ENCODE measurements at regions not wholly inside any gene's neighbourhood (a gene's known extent, or its start where the extent isn't known, plus 50 kb on each side); places are given as distances from the start of the nearest gene placed in this dataset.

DNA sequence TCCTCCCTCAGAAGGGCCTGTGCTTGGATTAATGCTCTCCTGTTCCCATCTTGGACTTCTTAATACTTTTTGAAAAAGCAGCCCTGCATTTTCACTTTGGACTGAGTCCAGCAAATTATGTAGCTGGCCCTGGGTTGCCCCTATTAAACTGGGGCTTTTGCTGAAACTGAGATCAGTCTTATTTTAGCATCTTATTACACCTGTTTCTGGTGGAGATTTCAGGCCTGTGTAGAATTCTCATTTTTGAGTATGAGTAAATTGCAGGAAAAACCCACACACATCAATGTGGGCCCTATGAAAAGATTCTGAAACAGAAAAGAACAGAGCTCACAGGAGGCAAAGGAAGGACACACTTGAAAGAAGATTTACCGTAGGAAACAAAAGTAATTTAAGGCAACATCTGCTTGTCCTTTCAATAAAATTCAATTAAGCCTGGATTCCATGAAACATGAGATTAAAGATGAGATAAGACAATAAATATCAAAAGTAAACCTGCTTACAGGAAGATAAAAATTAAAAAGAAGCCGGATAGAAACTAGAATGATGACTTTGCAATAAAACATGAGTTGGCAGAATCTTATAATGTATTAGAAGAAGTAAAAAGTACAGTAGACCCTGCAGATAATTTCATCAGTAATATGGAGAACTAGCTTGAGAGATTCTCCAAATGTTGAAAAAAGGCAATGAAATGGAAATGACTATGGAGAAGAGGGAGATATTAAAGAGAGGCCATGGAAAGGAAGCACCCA lies 90.7 kb upstream of the GCFC2 start:
- TF ChIP-seq, protein P1, sequence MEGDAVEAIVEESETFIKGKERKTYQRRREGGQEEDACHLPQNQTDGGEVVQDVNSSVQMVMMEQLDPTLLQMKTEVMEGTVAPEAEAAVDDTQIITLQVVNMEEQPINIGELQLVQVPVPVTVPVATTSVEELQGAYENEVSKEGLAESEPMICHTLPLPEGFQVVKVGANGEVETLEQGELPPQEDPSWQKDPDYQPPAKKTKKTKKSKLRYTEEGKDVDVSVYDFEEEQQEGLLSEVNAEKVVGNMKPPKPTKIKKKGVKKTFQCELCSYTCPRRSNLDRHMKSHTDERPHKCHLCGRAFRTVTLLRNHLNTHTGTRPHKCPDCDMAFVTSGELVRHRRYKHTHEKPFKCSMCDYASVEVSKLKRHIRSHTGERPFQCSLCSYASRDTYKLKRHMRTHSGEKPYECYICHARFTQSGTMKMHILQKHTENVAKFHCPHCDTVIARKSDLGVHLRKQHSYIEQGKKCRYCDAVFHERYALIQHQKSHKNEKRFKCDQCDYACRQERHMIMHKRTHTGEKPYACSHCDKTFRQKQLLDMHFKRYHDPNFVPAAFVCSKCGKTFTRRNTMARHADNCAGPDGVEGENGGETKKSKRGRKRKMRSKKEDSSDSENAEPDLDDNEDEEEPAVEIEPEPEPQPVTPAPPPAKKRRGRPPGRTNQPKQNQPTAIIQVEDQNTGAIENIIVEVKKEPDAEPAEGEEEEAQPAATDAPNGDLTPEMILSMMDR (IDR thresholded peaks at IDR 0.05): no peak
- TF ChIP-seq POLR2A (IDR thresholded peaks at IDR 0.05): no peak

Data from uterus (tissue), 2 donors.